Endothelial cell of umbilical vein (primary cell): ENCODE measurements at regions not wholly inside any gene's neighbourhood (a gene's known extent, or its start where the extent isn't known, plus 50 kb on each side); places are given as distances from the start of the nearest gene placed in this dataset.

Source experiments
- BruUV-seq: library from RNA; stranded (reverse); fragments of 400-500 nt; replicated peaks from 2 replicates; lab custom pipeline; 2021; lab: Mats Ljungman, UMichigan
- CTCF ChIA-PET: fragments of 300-600, 350-600 bp; sonication (Branson Sonifier 250); formaldehyde crosslinking; loops from one replicate; lab custom pipeline; 2021; ENCODE audit warnings: antibody characterized with exemption, inconsistent platforms; lab: Charles Lee
- POLR2A ChIA-PET: fragments of 300-600, 350-600 bp; sonication (Branson Sonifier 250); formaldehyde crosslinking; loops from one replicate; lab custom pipeline; 2021; ENCODE audit warnings: antibody characterized with exemption, inconsistent platforms; lab: Charles Lee
- DNase-seq: peaks from one replicate; pipeline ENCODE4 v3.0.0-alpha.2; 2011; ENCODE audit warnings: low read depth, low spot score
- FAIRE-seq: peaks from 2 replicates; lab custom pipeline; 2011; peaks lifted over from hg19 to GRCh38; lab: Jason Lieb, UNC
- H2AFZ ChIP-seq: 2 replicates; pipeline ENCODE4 v1.6.0; 2012; ENCODE audit warnings: low read depth, low read length, control low read depth, inconsistent platforms
- H3K27ac ChIP-seq: 2 replicates; pipeline ENCODE4 v1.5.1; 2011; ENCODE audit warnings: low read depth, mild to moderate bottlenecking, control low read depth, low read length, moderate library complexity; ENCODE audit not compliant: insufficient read depth
- H3K27me3 ChIP-seq, 2 experiments: 2 replicates each; pipeline versions ENCODE4 v1.6.0 to v1.6.1; 2011; ENCODE audit warnings: low read length in 2 of 2, mixed read lengths in 1 of 2; ENCODE audit not compliant: control insufficient read depth in 2 of 2, insufficient read depth in 2 of 2
- H3K36me3 ChIP-seq, 2 experiments: 2 replicates in 1 of 2; 3 replicates in 1 of 2; pipeline ENCODE4 v1.5.1; 2011; ENCODE audit warnings: low read length in 2 of 2, mild to moderate bottlenecking in 1 of 2, moderate library complexity in 1 of 2; ENCODE audit not compliant: control insufficient read depth in 2 of 2, insufficient read depth in 2 of 2; ENCODE audit errors: extremely low read depth in 1 of 2
- H3K4me1 ChIP-seq: 3 replicates; pipeline ENCODE4 v1.5.1; 2011; ENCODE audit warnings: mild to moderate bottlenecking, low read length; ENCODE audit not compliant: control insufficient read depth, insufficient read depth; ENCODE audit errors: extremely low read depth
- H3K4me2 ChIP-seq: 2 replicates; pipeline ENCODE4 v1.6.1; 2011; ENCODE audit warnings: low read length, control low read depth, mixed read lengths; ENCODE audit not compliant: insufficient read depth
- H3K4me3 ChIP-seq, 3 experiments: fragments of 200-600 bp in 1 of 3; sonication (generic), shearing (Covaris generic) in 1 of 3; replicated peaks in 1 of 3; 2 replicates each; pipeline ENCODE4 v1.5.1; 2011 to 2016; ENCODE audit warnings: control low read depth in 3 of 3, low read length in 3 of 3, mild to moderate bottlenecking in 2 of 3, inconsistent platforms in 1 of 3, low read depth in 1 of 3, moderate library complexity in 1 of 3; ENCODE audit not compliant: insufficient read depth in 1 of 3
- H3K79me2 ChIP-seq: 2 replicates; pipeline ENCODE4 v1.6.0; 2012; ENCODE audit warnings: low read length, inconsistent platforms; ENCODE audit not compliant: control insufficient read depth, insufficient read depth
- H3K9ac ChIP-seq: replicated peaks from 2 replicates; pipeline ENCODE3; 2011; ENCODE audit warnings: low read length, control low read depth; ENCODE audit not compliant: insufficient read depth; ENCODE audit errors: extremely low read depth
- H3K9me1 ChIP-seq: replicated peaks from 3 replicates; pipeline ENCODE4 v1.6.0; 2011; ENCODE audit warnings: mild to moderate bottlenecking, low read length; ENCODE audit not compliant: control insufficient read depth, insufficient read depth; ENCODE audit errors: extremely low read depth
- H3K9me3 ChIP-seq: replicated peaks from 2 replicates; pipeline ENCODE4 v1.5.1; 2012; ENCODE audit warnings: low read length, inconsistent platforms; ENCODE audit not compliant: control insufficient read depth, insufficient read depth
- H4K20me1 ChIP-seq: replicated peaks from 2 replicates; pipeline ENCODE3; 2011; ENCODE audit warnings: mild to moderate bottlenecking, low read length; ENCODE audit not compliant: control insufficient read depth, insufficient read depth; ENCODE audit errors: extremely low read depth
- EZH2 ChIP-seq: IDR thresholded peaks from 2 replicates; pipeline ENCODE4 v1.6.1; 2012; ENCODE audit warnings: borderline replicate concordance, low read depth, mild to moderate bottlenecking, moderate library complexity, low read length, inconsistent platforms; ENCODE audit not compliant: severe bottlenecking
- FOS ChIP-seq: IDR thresholded peaks from 2 replicates; pipeline ENCODE4 v1.6.1; 2011; ENCODE audit warnings: mild to moderate bottlenecking, low read length, moderate library complexity, borderline replicate concordance; ENCODE audit not compliant: insufficient read depth
- GATA2 ChIP-seq: IDR thresholded peaks from 2 replicates; pipeline ENCODE4 v1.7.0; 2011; ENCODE audit warnings: low read depth, mild to moderate bottlenecking, moderate library complexity, mixed read lengths, low read length; ENCODE audit not compliant: insufficient read length, insufficient read depth
- JUN ChIP-seq: IDR thresholded peaks from 2 replicates; pipeline ENCODE4 v1.6.1; 2011; ENCODE audit warnings: borderline replicate concordance, low read depth; ENCODE audit not compliant: insufficient read length, insufficient read depth
- MYC ChIP-seq: IDR thresholded peaks from one replicate; pipeline ENCODE4 v1.6.1; 2011; ENCODE audit warnings: mild to moderate bottlenecking, low read depth, low read length
- POLR2A ChIP-seq: IDR thresholded peaks from 2 replicates; pipeline ENCODE4 v1.6.1; 2012; ENCODE audit warnings: low read depth, mild to moderate bottlenecking, control low read depth, low read length
- POLR2AphosphoS5 ChIP-seq: IDR thresholded peaks from 2 replicates; pipeline ENCODE4 v1.6.1; 2012; ENCODE audit warnings: low read depth, mild to moderate bottlenecking, control low read depth, low read length, moderate library complexity; ENCODE audit not compliant: insufficient read depth
- dilution Hi-C: fragments of 300-500 bp; cut with MboI; formaldehyde crosslinking; loops from one replicate; pipeline ENCODE4 v1.15.0; 2019; ENCODE audit warnings: low sequenced_read_pairs; ENCODE audit not compliant: extremely low pct_ligation_motif_present
- intact Hi-C: fragments of 100-400 bp; cut with micrococcal nuclease; formaldehyde crosslinking; loops from one replicate; pipeline ENCODE4 v1.10.0; 2022
- TF ChIP-seq, protein P1 (sequence below), 2 donors: IDR thresholded peaks; 1 replicate in 1 of 2; 2 replicates in 1 of 2; pipeline ENCODE4 v1.5.1; 2011; ENCODE audit warnings: low read length in 2 of 2, mild to moderate bottlenecking in 2 of 2, moderate library complexity in 2 of 2, control low read depth in 1 of 2, inconsistent platforms in 1 of 2, low read depth in 1 of 2; ENCODE audit not compliant: insufficient read depth in 1 of 2; ENCODE audit errors: extremely low read depth in 1 of 2
- TF ChIP-seq, protein P2 (sequence below): IDR thresholded peaks from 2 replicates; pipeline ENCODE4 v1.6.1; 2011; ENCODE audit not compliant: insufficient read depth, insufficient read length

DNA sequence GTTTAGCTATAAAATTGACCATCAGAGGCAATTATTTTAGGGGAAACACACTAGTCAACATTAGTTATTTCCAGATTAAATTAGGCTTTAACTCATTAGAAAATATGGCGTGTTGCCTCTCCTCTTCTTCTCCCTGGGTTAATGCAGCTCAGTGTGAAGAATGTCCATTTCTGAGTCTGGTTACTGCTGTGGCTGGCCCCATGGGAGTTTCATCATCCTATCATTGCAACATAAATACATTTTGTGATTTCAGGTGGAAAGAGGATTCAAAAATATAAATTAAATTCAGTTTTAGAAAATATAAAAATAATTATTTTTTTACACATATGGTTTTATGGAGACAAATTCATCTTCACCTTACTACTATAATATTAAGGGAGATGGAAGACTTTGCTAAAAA, 288.5 kb upstream of the ARSJ start:
- Histone ChIP-seq H4K20me1 (no peaks in the 10 kb centered on the region), H3K36me3 (no peaks in the 10 kb centered on the region), H3K4me2 (no peak overlapping the region), H3K9ac (no peak overlapping the region), H3K27ac (no peak overlapping the region), H3K9me1 (no peaks in the 10 kb centered on the region), H3K9me3 (no peaks in the 10 kb centered on the region), H2AFZ (no peak overlapping the region), H3K4me1 (peaks cover 28% of the 10 kb centered on the region), H3K4me3 (no peak overlapping the region), H3K27me3 (no peaks in the 10 kb centered on the region), H3K79me2 (no peaks in the 10 kb centered on the region)
- ChIA-PET CTCF (interaction anchor here (1.4 kb wide), 1 partner anchor 15 kb away, joined by 7 read pairs; no protein-coding TSS in a partner anchor), POLR2A (no interaction called here)
- intact Hi-C loops: no loop called here
- FAIRE-seq (no peak), DNase-seq (no peak)
- dilution Hi-C loops: no loop called here
- TF ChIP-seq FOS (no peak), MYC (no peak), POLR2AphosphoS5 (no peak), EZH2 (no peak), POLR2A (no peak), JUN (no peak), GATA2 (no peak)
- TF ChIP-seq, protein P1, sequence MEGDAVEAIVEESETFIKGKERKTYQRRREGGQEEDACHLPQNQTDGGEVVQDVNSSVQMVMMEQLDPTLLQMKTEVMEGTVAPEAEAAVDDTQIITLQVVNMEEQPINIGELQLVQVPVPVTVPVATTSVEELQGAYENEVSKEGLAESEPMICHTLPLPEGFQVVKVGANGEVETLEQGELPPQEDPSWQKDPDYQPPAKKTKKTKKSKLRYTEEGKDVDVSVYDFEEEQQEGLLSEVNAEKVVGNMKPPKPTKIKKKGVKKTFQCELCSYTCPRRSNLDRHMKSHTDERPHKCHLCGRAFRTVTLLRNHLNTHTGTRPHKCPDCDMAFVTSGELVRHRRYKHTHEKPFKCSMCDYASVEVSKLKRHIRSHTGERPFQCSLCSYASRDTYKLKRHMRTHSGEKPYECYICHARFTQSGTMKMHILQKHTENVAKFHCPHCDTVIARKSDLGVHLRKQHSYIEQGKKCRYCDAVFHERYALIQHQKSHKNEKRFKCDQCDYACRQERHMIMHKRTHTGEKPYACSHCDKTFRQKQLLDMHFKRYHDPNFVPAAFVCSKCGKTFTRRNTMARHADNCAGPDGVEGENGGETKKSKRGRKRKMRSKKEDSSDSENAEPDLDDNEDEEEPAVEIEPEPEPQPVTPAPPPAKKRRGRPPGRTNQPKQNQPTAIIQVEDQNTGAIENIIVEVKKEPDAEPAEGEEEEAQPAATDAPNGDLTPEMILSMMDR (IDR thresholded peaks at IDR 0.05; ENCODE audit: extremely low read depth in 1 of 2, insufficient read depth in 1 of 2, low read depth in 1 of 2, low read length in 2 of 2): no peak
- TF ChIP-seq, protein P2, sequence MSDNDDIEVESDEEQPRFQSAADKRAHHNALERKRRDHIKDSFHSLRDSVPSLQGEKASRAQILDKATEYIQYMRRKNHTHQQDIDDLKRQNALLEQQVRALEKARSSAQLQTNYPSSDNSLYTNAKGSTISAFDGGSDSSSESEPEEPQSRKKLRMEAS: no peak
- no TSS peak for BruUV-seq
